ENCODE measurements at regions not wholly inside any gene's neighbourhood (a gene's known extent, or its start where the extent isn't known, plus 50 kb on each side); places are given as distances from the start of the nearest gene placed in this dataset.

GRCh38 chr5:10860645-10861422, 99.8 kb upstream of the DAP start:
- H3K36me3 ChIP-seq (replicated peaks; ENCODE audit: insufficient read depth, low read depth) = no peaks in the 10 kb centered on the region
- no peak overlapping the region for H3K27ac ChIP-seq
- H3K79me2 ChIP-seq = no peaks in the 10 kb centered on the region
- H2AFZ ChIP-seq = no peak overlapping the region
- H3K4me1 ChIP-seq (ENCODE audit: insufficient read depth) = peaks cover 12% of the 10 kb centered on the region
- H3K4me2 ChIP-seq = no peak overlapping the region
- no peaks in the 10 kb centered on the region for H3K9me3 ChIP-seq (ENCODE audit: low read depth)
- no peak for DNase-seq (ENCODE audit: low spot score)
- no peak overlapping the region for H3K4me3 ChIP-seq
- no peaks in the 10 kb centered on the region for H3K27me3 ChIP-seq
- TF ChIP-seq CTCF (IDR thresholded peaks at IDR 0.05; ENCODE audit: poor library complexity) (no peak), EZH2phosphoT487 (IDR thresholded peaks at IDR 0.05; ENCODE audit: low read depth, severe bottlenecking, unreplicated experiment) (no peak), EZH2 (IDR thresholded peaks at IDR 0.05; ENCODE audit: borderline replicate concordance) (no peak)
- H3K9me2 ChIP-seq (replicated peaks; ENCODE audit: insufficient read depth) = no peaks in the 10 kb centered on the region
- no peaks in the 10 kb centered on the region for H4K20me1 ChIP-seq (ENCODE audit: insufficient read depth, poor library complexity, severe bottlenecking)
- WGBS (ENCODE audit: low lambda C conversion rate, missing lambda C conversion rate) = 90% methylated on average over 4 of the region's 4 CpGs

- Histone ChIP-seq H3K27me3 (no peaks in the 10 kb centered on the region), H3K79me2 (no peaks in the 10 kb centered on the region), H3K4me2 (peak overlapping the region; percentile 41), H3K27ac (no peak overlapping the region), H3K9me3 (ENCODE audit: low read depth) (no peaks in the 10 kb centered on the region), H2AFZ (no peak overlapping the region), H3K36me3 (replicated peaks; ENCODE audit: insufficient read depth, low read depth) (no peaks in the 10 kb centered on the region), H3K9me2 (replicated peaks; ENCODE audit: insufficient read depth) (no peaks in the 10 kb centered on the region), H3K4me1 (ENCODE audit: insufficient read depth) (peaks cover 12% of the 10 kb centered on the region), H4K20me1 (ENCODE audit: insufficient read depth, poor library complexity, severe bottlenecking) (no peaks in the 10 kb centered on the region), H3K4me3 (no peak overlapping the region)
- DNase-seq (ENCODE audit: low spot score) = no peak
- WGBS (ENCODE audit: low lambda C conversion rate, missing lambda C conversion rate) = 58% methylated on average over 9 of the region's 9 CpGs
- no peak for TF ChIP-seq CTCF (IDR thresholded peaks at IDR 0.05; ENCODE audit: poor library complexity)
- TF ChIP-seq EZH2 (IDR thresholded peaks at IDR 0.05; ENCODE audit: borderline replicate concordance) = no peak
- TF ChIP-seq EZH2phosphoT487 (IDR thresholded peaks at IDR 0.05; ENCODE audit: low read depth, severe bottlenecking, unreplicated experiment) = no peak
These were observed 99.1 kb upstream of the DAP start for GRCh38 chr5:10860196-10860543.

GRCh38 chr5:10859393-10860195, 98.6 kb upstream of the DAP start:
- H3K27ac ChIP-seq = no peak overlapping the region
- H3K79me2 ChIP-seq = no peaks in the 10 kb centered on the region
- no peaks in the 10 kb centered on the region for H3K9me3 ChIP-seq (ENCODE audit: low read depth)
- H3K4me3 ChIP-seq = no peak overlapping the region
- H4K20me1 ChIP-seq (ENCODE audit: insufficient read depth, poor library complexity, severe bottlenecking) = no peaks in the 10 kb centered on the region
- no peaks in the 10 kb centered on the region for H3K9me2 ChIP-seq (replicated peaks; ENCODE audit: insufficient read depth)
- no peak overlapping the region for H2AFZ ChIP-seq
- peak overlapping the region; percentile 41 for H3K4me2 ChIP-seq
- peaks cover 12% of the 10 kb centered on the region for H3K4me1 ChIP-seq (ENCODE audit: insufficient read depth)
- no peaks in the 10 kb centered on the region for H3K36me3 ChIP-seq (replicated peaks; ENCODE audit: insufficient read depth, low read depth)
- no peak for TF ChIP-seq EZH2phosphoT487 (IDR thresholded peaks at IDR 0.05; ENCODE audit: low read depth, severe bottlenecking, unreplicated experiment)
- no peak for TF ChIP-seq EZH2 (IDR thresholded peaks at IDR 0.05; ENCODE audit: borderline replicate concordance)
- no peak for TF ChIP-seq CTCF (IDR thresholded peaks at IDR 0.05; ENCODE audit: poor library complexity)
- WGBS (ENCODE audit: low lambda C conversion rate, missing lambda C conversion rate) = 62% methylated on average over 15 of the region's 15 CpGs
- no peak for DNase-seq (ENCODE audit: low spot score)
- H3K27me3 ChIP-seq = no peaks in the 10 kb centered on the region

All from hepatocyte (in vitro differentiated cells).